HCT116 (cell line): ENCODE measurements at regions not wholly inside any gene's neighbourhood (a gene's known extent, or its start where the extent isn't known, plus 50 kb on each side); places are given as distances from the start of the nearest gene placed in this dataset.

Source experiments
- ATAC-seq: fragments of 200-7000 bp; cut with Tn5 transposase; 2 replicates; pipeline ENCODE4 v1.9.1; 2020; ENCODE audit warnings: mild to moderate bottlenecking, moderate library complexity
- BruUV-seq: library from RNA; stranded (reverse); fragments of 400-500 nt; replicated peaks from 2 replicates; lab custom pipeline; 2021; lab: Mats Ljungman, UMichigan
- CTCF ChIA-PET: fragments of 300-600 bp; sonication (Branson Sonifier 250); formaldehyde crosslinking; loops from one replicate; lab custom pipeline; 2021; ENCODE audit warnings: antibody characterized with exemption; lab: Charles Lee
- POLR2A ChIA-PET: fragments of 300-600, 350-600 bp; sonication (Branson Sonifier 250); formaldehyde crosslinking; loops from one replicate; lab custom pipeline; 2021; ENCODE audit warnings: antibody characterized with exemption; lab: Charles Lee
- RAD21 ChIA-PET, 2 experiments: fragments of 300-600 bp; sonication (Branson Sonifier 250); formaldehyde crosslinking; loops; one replicate each; lab custom pipeline; 2023; ENCODE audit warnings: low total read pairs in 2 of 2; ENCODE audit not compliant: uncharacterized antibody in 2 of 2, unreplicated experiment in 2 of 2, low non-redundant PET in 1 of 2; lab: Charles Lee
- DNase-seq: peaks from one replicate; pipeline ENCODE4 v3.0.0-alpha.2; 2010; ENCODE audit warnings: low read depth, low spot score
- H2AFZ ChIP-seq: fragments of 200-600 bp; shearing (Covaris generic), sonication (generic); 2 replicates; pipeline ENCODE4 v1.6.1; 2017; ENCODE audit warnings: low read depth, mixed run types, mixed read lengths, antibody characterized with exemption, low read length; ENCODE audit not compliant: poor library complexity, severe bottlenecking
- H3K27ac ChIP-seq: 2 replicates; pipeline ENCODE4 v1.5.1; 2012; ENCODE audit warnings: low read depth, low read length
- H3K27me3 ChIP-seq: fragments of 200-600 bp; sonication (generic); 2 replicates; pipeline ENCODE4 v1.6.1; 2016; ENCODE audit warnings: mixed run types, low read length, mixed read lengths; ENCODE audit not compliant: insufficient read depth
- H3K36me3 ChIP-seq, 2 experiments: fragments of 200-500 bp in 1 of 2; fragments of 200-600 bp in 1 of 2; sonication (Bioruptor generic) in 1 of 2; sonication (generic) in 1 of 2; 2 replicates each; pipeline versions ENCODE4 v1.5.1 to v1.6.1; 2014 to 2016; ENCODE audit warnings: low read length in 2 of 2, inconsistent platforms in 1 of 2, mixed read lengths in 1 of 2, mixed run types in 1 of 2; ENCODE audit not compliant: insufficient read depth in 2 of 2, control insufficient read depth in 1 of 2
- H3K4me1 ChIP-seq, 2 experiments: fragments of 200-600 bp in 1 of 2; sonication (generic) in 1 of 2; 2 replicates each; pipeline versions ENCODE4 v1.5.1 to v1.6.1; 2012 to 2017; ENCODE audit warnings: low read length in 2 of 2, inconsistent platforms in 1 of 2, mild to moderate bottlenecking in 1 of 2, mixed read lengths in 1 of 2, mixed run types in 1 of 2, moderate library complexity in 1 of 2; ENCODE audit not compliant: insufficient read depth in 2 of 2, control insufficient read depth in 1 of 2
- H3K4me2 ChIP-seq: fragments of 200-600 bp; sonication (generic); 2 replicates; pipeline ENCODE4 v1.6.1; 2017; ENCODE audit warnings: mixed run types, low read length, mixed read lengths
- H3K4me3 ChIP-seq, 2 experiments: fragments of 200-600 bp in 1 of 2; sonication (generic) in 1 of 2; replicated peaks in 1 of 2; 2 replicates each; pipeline ENCODE4 v1.5.1; 2011 to 2016; ENCODE audit warnings: low read length in 2 of 2, control low read depth in 1 of 2, low read depth in 1 of 2, mild to moderate bottlenecking in 1 of 2, mixed read lengths in 1 of 2, mixed run types in 1 of 2
- H3K79me2 ChIP-seq: fragments of 200-600 bp; sonication (generic); 2 replicates; pipeline ENCODE4 v1.6.1; 2017; ENCODE audit warnings: mild to moderate bottlenecking, mixed run types, low read length, moderate library complexity, mixed read lengths; ENCODE audit not compliant: insufficient read depth
- H3K9ac ChIP-seq: fragments of 200-600 bp; sonication (generic); 2 replicates; pipeline ENCODE4 v1.6.1; 2016; ENCODE audit warnings: low read length, mixed read lengths
- H3K9me2 ChIP-seq: fragments of 200-600 bp; sonication (generic), shearing (Covaris generic); 2 replicates; pipeline ENCODE4 v1.6.1; 2017; ENCODE audit warnings: mixed run types, mild to moderate bottlenecking, moderate library complexity; ENCODE audit not compliant: insufficient read depth
- H3K9me3 ChIP-seq, 2 experiments: fragments of 200-500 bp in 1 of 2; fragments of 200-600 bp in 1 of 2; sonication (Bioruptor generic) in 1 of 2; sonication (generic) in 1 of 2; 2 replicates each; pipeline ENCODE4 v1.6.1; 2014 to 2017; ENCODE audit warnings: low read length in 2 of 2, mixed read lengths in 2 of 2, inconsistent platforms in 1 of 2, low read depth in 1 of 2, mild to moderate bottlenecking in 1 of 2, mixed run types in 1 of 2, moderate library complexity in 1 of 2; ENCODE audit not compliant: control insufficient read depth in 1 of 2, insufficient read depth in 1 of 2
- H4K20me1 ChIP-seq: fragments of 200-600 bp; sonication (generic), shearing (Covaris generic); 2 replicates; pipeline ENCODE4 v1.6.1; 2017; ENCODE audit warnings: mixed run types, mild to moderate bottlenecking, moderate library complexity; ENCODE audit not compliant: insufficient read depth
- CBX3 ChIP-seq: IDR thresholded peaks from 2 replicates; pipeline ENCODE4 v1.6.1; 2012; ENCODE audit warnings: low read depth
- CEBPB ChIP-seq: IDR thresholded peaks from 2 replicates; pipeline ENCODE4 v1.6.1; 2012; ENCODE audit warnings: low read depth
- CTCF ChIP-seq, 3 experiments: fragments of 200-600 bp in 1 of 3; sonication (generic) in 1 of 3; IDR thresholded peaks in 2 of 3; conservative IDR thresholded peaks in 1 of 3; 2 replicates each; pipeline ENCODE4 v1.5.1; 2012 to 2017; ENCODE audit warnings: low read depth in 2 of 3, low read length in 2 of 3, antibody characterized with exemption in 1 of 3, borderline replicate concordance in 1 of 3, control low read depth in 1 of 3, mild to moderate bottlenecking in 1 of 3, mixed read lengths in 1 of 3, mixed run types in 1 of 3, moderate library complexity in 1 of 3; ENCODE audit not compliant: insufficient read depth in 1 of 3
- EGR1 ChIP-seq: IDR thresholded peaks from 2 replicates; pipeline ENCODE4 v1.6.1; 2012; ENCODE audit warnings: low read depth
- FOSL1 ChIP-seq: IDR thresholded peaks from 2 replicates; pipeline ENCODE4 v1.6.1; 2012; ENCODE audit warnings: low read depth
- MAX ChIP-seq: IDR thresholded peaks from 2 replicates; pipeline ENCODE4 v1.6.1; 2012
- RAD21 ChIP-seq: IDR thresholded peaks from 2 replicates; pipeline ENCODE4 v1.6.1; 2012; ENCODE audit warnings: low read depth, mild to moderate bottlenecking
- REST ChIP-seq: IDR thresholded peaks from 2 replicates; pipeline ENCODE4 v1.6.1; 2012; ENCODE audit warnings: low read depth
- YY1 ChIP-seq: IDR thresholded peaks from 2 replicates; pipeline ENCODE4 v1.6.1; 2011; ENCODE audit warnings: low read length, low read depth, moderate library complexity, mild to moderate bottlenecking; ENCODE audit not compliant: insufficient replicate concordance; ENCODE audit errors: extremely low read depth
- intact Hi-C: fragments of 100-400 bp; cut with micrococcal nuclease; formaldehyde crosslinking; loops from 2 replicates; pipeline ENCODE4 v1.10.0; 2022

GRCh38 chr21:28018741-28019669 is 973.7 kb downstream of the LTN1 start (continued):
- no peak for TF ChIP-seq CTCF (IDR thresholded peaks at IDR 0.05 in 2 of 3, conservative IDR thresholded peaks at IDR 0.05 in 1 of 3; ENCODE audit: borderline replicate concordance in 1 of 3, insufficient read depth in 1 of 3, low read depth in 2 of 3, low read length in 2 of 3)

- DNase-seq (no peak), ATAC-seq (no peak)
- H3K4me2 ChIP-seq: no peak overlapping the region
- no peaks in the 10 kb centered on the region for H3K36me3 ChIP-seq
- no peaks in the 10 kb centered on the region for H3K79me2 ChIP-seq
- intact Hi-C loops: no loop called here
- H3K9ac ChIP-seq: no peak overlapping the region
- TF ChIP-seq REST (no peak), MAX (no peak), EGR1 (no peak), CBX3 (no peak), CTCF (IDR thresholded peaks at IDR 0.05 in 2 of 3, conservative IDR thresholded peaks at IDR 0.05 in 1 of 3; ENCODE audit: borderline replicate concordance in 1 of 3, insufficient read depth in 1 of 3, low read depth in 2 of 3, low read length in 2 of 3) (no peak), RAD21 (no peak), CEBPB (no peak), FOSL1 (no peak), YY1 (no peak)
- no peak overlapping the region for H3K27ac ChIP-seq
- H3K4me1 ChIP-seq: no peaks in the 10 kb centered on the region
- no peak overlapping the region for H3K4me3 ChIP-seq
- RAD21 ChIA-PET: no interaction called here
- H3K27me3 ChIP-seq: no peaks in the 10 kb centered on the region
- no peaks in the 10 kb centered on the region for H3K9me2 ChIP-seq
- H2AFZ ChIP-seq: no peak overlapping the region
- no peaks in the 10 kb centered on the region for H4K20me1 ChIP-seq
- CTCF ChIA-PET: no interaction called here
- no TSS peak for BruUV-seq
- peaks cover 0 to 5% of the 10 kb centered on the region in 2 experiments; a peak in 1 of 4 replicates for H3K9me3 ChIP-seq
- POLR2A ChIA-PET: no interaction called here
These were observed 974.5 kb downstream of the LTN1 start for GRCh38 chr21:28018213-28018612.
